ENCODE measurements at regions not wholly inside any gene's neighbourhood (a gene's known extent, or its start where the extent isn't known, plus 50 kb on each side); places are given as distances from the start of the nearest gene placed in this dataset.

DNA sequence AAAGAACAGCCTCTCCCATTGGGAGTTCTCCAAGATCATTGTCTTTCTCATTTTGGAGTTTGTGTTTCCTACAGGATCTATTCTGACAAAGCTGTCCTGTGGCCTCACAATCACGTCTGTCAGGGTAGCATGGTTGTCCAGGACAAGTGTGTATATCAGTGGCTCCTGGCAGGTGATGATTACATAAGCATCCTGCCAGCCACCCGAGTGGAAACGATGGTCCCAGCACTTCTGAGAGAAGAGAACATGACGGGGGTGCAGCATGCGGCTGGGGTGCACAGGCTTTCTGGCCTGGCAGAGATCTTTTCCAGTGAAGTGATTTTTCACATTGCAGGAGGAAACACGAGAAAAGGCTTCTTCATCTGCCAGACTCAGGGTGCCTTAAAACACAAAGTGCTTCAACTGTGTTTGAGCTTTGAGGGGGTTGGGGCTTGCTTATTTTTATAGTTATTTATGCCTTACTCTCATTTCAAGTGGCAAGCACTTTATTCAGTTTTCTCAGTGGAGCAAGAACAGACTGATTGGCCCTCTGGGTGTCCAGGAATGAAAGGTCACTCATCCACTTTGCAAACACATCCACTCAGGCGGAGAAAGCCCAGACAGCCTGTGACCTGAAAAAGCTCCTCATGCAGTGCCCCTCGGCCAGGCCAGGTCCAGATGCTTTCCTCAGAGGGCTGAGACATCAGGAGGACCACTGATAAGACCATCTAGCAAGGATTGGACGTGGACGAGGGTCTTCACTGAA, 186.0 kb downstream of the DUSP10 start:
- in situ Hi-C loops (cut with HindIII; ENCODE audit: low pct_ligation_motif_present, low sequenced_read_pairs) = no loop called here
- no peak overlapping the region for H3K4me3 ChIP-seq (ENCODE audit: low read depth, low read length)
- no peaks in the 10 kb centered on the region for H3K27me3 ChIP-seq (replicated peaks)
- TF ChIP-seq, protein P1, sequence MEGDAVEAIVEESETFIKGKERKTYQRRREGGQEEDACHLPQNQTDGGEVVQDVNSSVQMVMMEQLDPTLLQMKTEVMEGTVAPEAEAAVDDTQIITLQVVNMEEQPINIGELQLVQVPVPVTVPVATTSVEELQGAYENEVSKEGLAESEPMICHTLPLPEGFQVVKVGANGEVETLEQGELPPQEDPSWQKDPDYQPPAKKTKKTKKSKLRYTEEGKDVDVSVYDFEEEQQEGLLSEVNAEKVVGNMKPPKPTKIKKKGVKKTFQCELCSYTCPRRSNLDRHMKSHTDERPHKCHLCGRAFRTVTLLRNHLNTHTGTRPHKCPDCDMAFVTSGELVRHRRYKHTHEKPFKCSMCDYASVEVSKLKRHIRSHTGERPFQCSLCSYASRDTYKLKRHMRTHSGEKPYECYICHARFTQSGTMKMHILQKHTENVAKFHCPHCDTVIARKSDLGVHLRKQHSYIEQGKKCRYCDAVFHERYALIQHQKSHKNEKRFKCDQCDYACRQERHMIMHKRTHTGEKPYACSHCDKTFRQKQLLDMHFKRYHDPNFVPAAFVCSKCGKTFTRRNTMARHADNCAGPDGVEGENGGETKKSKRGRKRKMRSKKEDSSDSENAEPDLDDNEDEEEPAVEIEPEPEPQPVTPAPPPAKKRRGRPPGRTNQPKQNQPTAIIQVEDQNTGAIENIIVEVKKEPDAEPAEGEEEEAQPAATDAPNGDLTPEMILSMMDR (IDR thresholded peaks at IDR 0.05; ENCODE audit: low read depth, low read length, missing control alignments) = no peak
- DNase-seq = no peak
- H3K36me3 ChIP-seq (replicated peaks) = no peaks in the 10 kb centered on the region
- no peak overlapping the region for H3K27ac ChIP-seq

GRCh38 chr1:221556435-221556834, 185.5 kb downstream of the DUSP10 start:
- Histone ChIP-seq H3K27me3 (replicated peaks) (no peaks in the 10 kb centered on the region), H3K4me3 (ENCODE audit: low read depth, low read length) (no peak overlapping the region), H3K27ac (no peak overlapping the region), H3K36me3 (replicated peaks) (no peaks in the 10 kb centered on the region)
- DNase-seq = no peak
- TF ChIP-seq, protein P1 (IDR thresholded peaks at IDR 0.05; ENCODE audit: low read depth, low read length, missing control alignments) = no peak
- in situ Hi-C loops (cut with HindIII; ENCODE audit: low pct_ligation_motif_present, low sequenced_read_pairs) = no loop called here

- Histone ChIP-seq H3K27ac (no peak overlapping the region), H3K36me3 (replicated peaks) (no peaks in the 10 kb centered on the region), H3K4me3 (ENCODE audit: low read depth, low read length) (no peak overlapping the region), H3K27me3 (replicated peaks) (no peaks in the 10 kb centered on the region)
- TF ChIP-seq, protein P1 (IDR thresholded peaks at IDR 0.05; ENCODE audit: low read depth, low read length, missing control alignments) = no peak
- DNase-seq = no peak
- in situ Hi-C loops (cut with HindIII; ENCODE audit: low pct_ligation_motif_present, low sequenced_read_pairs) = no loop called here
Measured at GRCh38 chr1:221557013-221557412, 184.9 kb downstream of the DUSP10 start.

DNA sequence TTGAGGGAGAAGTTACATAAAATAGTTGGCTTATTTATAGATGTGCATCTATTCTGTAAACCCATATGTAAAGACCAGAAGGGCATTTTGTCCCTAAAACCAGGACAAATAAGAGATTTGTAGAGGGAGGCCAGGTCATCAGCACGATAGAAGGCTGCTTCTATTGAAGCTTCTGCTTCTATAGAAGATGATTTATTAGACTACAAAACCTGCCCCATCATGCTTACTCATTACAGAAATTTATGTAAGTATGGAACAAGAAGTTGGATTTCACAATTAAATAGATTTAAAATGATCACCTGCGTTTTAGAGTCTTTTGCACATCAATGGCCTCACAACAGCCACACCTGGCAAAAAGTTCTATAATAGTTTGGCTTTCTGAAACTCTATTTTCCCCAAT, 183.5 kb downstream of the DUSP10 start:
- no peak for DNase-seq
- Histone ChIP-seq H3K27ac (no peak overlapping the region), H3K36me3 (replicated peaks) (no peaks in the 10 kb centered on the region), H3K27me3 (replicated peaks) (no peaks in the 10 kb centered on the region), H3K4me3 (ENCODE audit: low read depth, low read length) (no peak overlapping the region)
- in situ Hi-C loops (cut with HindIII; ENCODE audit: low pct_ligation_motif_present, low sequenced_read_pairs) = no loop called here
- TF ChIP-seq, protein P1 (IDR thresholded peaks at IDR 0.05; ENCODE audit: low read depth, low read length, missing control alignments) = no peak

DNA sequence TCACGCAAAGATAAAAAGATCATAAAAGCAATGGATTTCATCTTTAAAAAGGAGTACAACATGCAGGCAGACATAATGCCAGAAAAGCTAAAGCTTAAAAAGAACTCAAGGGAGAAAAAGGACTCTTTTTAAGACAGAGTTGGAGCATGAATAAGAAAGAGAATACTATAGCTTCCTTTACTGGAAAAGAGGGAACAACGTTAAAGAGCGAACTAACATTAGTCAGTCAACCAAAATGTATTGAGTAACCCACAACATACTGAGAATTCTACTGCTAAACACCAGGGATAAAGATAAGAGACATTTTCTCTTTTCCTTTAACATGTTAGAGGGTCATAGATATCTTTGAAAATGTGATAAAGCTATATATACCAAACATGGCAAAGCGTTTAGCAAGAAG, 182.0 kb downstream of the DUSP10 start:
- no peak overlapping the region for H3K27ac ChIP-seq
- DNase-seq = no peak
- in situ Hi-C loops (cut with HindIII; ENCODE audit: low pct_ligation_motif_present, low sequenced_read_pairs) = no loop called here
- TF ChIP-seq, protein P1 (IDR thresholded peaks at IDR 0.05; ENCODE audit: low read depth, low read length, missing control alignments) = no peak
- H3K27me3 ChIP-seq (replicated peaks) = no peaks in the 10 kb centered on the region
- H3K36me3 ChIP-seq (replicated peaks) = no peaks in the 10 kb centered on the region
- no peak overlapping the region for H3K4me3 ChIP-seq (ENCODE audit: low read depth, low read length)
